Parathyroid adenoma (tissue), 2 donors: ENCODE measurements at regions not wholly inside any gene's neighbourhood (a gene's known extent, or its start where the extent isn't known, plus 50 kb on each side); places are given as distances from the start of the nearest gene placed in this dataset.
"Not testable (repeated sequence)": the region's sequence is repeated elsewhere in the genome, so short reads cannot be mapped to it uniquely, and the experiment has no call there.

Source experiments
- H2AFZ ChIP-seq: fragments of 300-600 bp; sonication (generic); one replicate; pipeline ENCODE4 v1.7.0; 2017; ENCODE audit warnings: antibody characterized with exemption, mild to moderate bottlenecking
- H3K27ac ChIP-seq: fragments of 300-600 bp; sonication (generic); one replicate; pipeline ENCODE4 v1.7.0; 2017
- H3K27me3 ChIP-seq: fragments of 300-600 bp; sonication (generic); one replicate; pipeline ENCODE4 v1.7.0; 2017; ENCODE audit warnings: low read length; ENCODE audit not compliant: control insufficient read depth, insufficient read depth
- H3K36me3 ChIP-seq: fragments of 300-600 bp; sonication (generic); one replicate; pipeline ENCODE4 v1.7.0; 2017; ENCODE audit warnings: low read length; ENCODE audit not compliant: control insufficient read depth, insufficient read depth
- H3K4me1 ChIP-seq: fragments of 300-600 bp; sonication (generic); one replicate; pipeline ENCODE4 v1.7.0; 2017; ENCODE audit warnings: control low read depth
- H3K4me2 ChIP-seq: fragments of 300-600 bp; sonication (generic); one replicate; pipeline ENCODE4 v1.7.0; 2017; ENCODE audit warnings: low read length
- H3K4me3 ChIP-seq: fragments of 300-600 bp; sonication (generic); one replicate; pipeline ENCODE4 v1.7.0; 2017; ENCODE audit warnings: low read depth, low read length
- H3K79me2 ChIP-seq: fragments of 300-600 bp; sonication (generic); one replicate; pipeline ENCODE4 v1.7.0; 2017; ENCODE audit warnings: control low read depth
- H3K9ac ChIP-seq: fragments of 300-600 bp; sonication (generic); one replicate; pipeline ENCODE4 v1.7.0; 2017; ENCODE audit warnings: mild to moderate bottlenecking
- H3K9me3 ChIP-seq: fragments of 300-600 bp; sonication (generic); one replicate; pipeline ENCODE4 v1.7.0; 2017; ENCODE audit warnings: low read length; ENCODE audit not compliant: control insufficient read depth
- CTCF ChIP-seq: fragments of 300-600 bp; sonication (generic); IDR thresholded peaks from one replicate; pipeline ENCODE4 v1.7.0; 2017; ENCODE audit warnings: antibody characterized with exemption, mild to moderate bottlenecking
- donor health status: primary hyperparathyroidism.

DNA sequence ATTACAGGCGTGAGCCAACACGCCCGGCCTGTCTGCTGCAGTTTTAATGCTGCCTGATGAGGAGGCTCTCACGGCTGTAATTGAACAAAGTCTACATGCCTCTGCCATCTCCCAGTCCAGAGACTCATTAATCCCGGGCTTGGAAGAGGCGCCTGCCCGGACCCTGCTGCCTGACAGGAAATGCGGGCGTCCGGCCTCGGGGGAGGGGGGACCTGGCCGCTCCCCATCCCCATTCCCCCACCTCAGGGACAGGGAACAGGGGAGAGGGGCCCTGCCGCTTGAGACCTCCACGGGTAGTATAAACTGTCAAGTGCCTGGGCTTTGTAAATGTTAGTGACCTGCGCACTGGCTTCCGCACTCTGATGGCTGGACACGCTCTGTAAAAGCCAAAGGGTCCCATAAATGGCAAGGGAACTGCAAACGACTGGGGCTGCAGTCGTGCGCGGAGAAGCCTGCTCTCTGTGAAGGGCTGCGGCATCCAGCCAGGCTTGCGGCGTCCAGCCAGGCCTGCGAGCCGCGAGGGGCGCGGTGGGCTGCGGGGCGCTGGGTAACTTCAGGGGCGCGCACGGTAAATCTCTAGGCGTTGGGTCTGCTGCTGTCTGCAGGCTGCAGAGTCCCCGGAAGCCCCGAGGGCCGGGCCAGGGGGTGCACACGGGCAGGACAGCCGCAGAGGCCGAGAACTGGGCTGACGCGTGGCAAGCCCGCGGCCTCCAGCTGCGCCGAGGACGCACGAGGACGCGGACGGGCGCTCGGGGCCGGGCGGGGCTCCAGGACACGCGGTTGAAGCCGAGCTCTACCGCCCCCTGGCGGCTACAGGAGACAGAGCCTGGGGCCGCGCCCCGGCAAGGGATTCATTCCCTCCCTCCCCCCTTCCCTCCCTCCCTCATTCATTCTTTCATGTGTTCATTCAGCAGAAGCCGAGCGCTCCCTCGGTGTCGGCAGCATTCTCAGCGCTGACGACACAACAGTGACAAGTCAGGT lies 78.4 kb downstream of the KCNJ18 start:
- not testable (repeated sequence) for H3K4me2 ChIP-seq, H3K27me3 ChIP-seq, H3K9me3 ChIP-seq, H3K79me2 ChIP-seq, H3K9ac ChIP-seq, H3K4me3 ChIP-seq, H2AFZ ChIP-seq, H3K27ac ChIP-seq, H3K4me1 ChIP-seq, H3K36me3 ChIP-seq

GRCh38 chr17:21772321-21772720 lies 80.0 kb downstream of the KCNJ18 start:
- Histone ChIP-seq H3K9ac (no peak overlapping the region), H3K36me3 (no peaks in the 10 kb centered on the region), H2AFZ (no peak overlapping the region), H3K27me3 (no peaks in the 10 kb centered on the region), H3K4me2 (no peak overlapping the region), H3K79me2 (no peaks in the 10 kb centered on the region), H3K9me3 (no peaks in the 10 kb centered on the region), H3K27ac (no peak overlapping the region), H3K4me1 (no peaks in the 10 kb centered on the region), H3K4me3 (no peak overlapping the region)
- no peak for TF ChIP-seq CTCF

- not testable (repeated sequence) for H2AFZ ChIP-seq, H3K4me1 ChIP-seq, H3K4me3 ChIP-seq, H3K36me3 ChIP-seq, H3K27ac ChIP-seq, H3K79me2 ChIP-seq, H3K9ac ChIP-seq, H3K4me2 ChIP-seq, H3K27me3 ChIP-seq, H3K9me3 ChIP-seq
Measured at GRCh38 chr17:21772991-21773713, 80.8 kb downstream of the KCNJ18 start.

GRCh38 chr17:21774263-21774662 lies 81.9 kb downstream of the KCNJ18 start:
- Histone ChIP-seq H2AFZ (no peak overlapping the region), H3K9ac (no peak overlapping the region), H3K27me3 (no peaks in the 10 kb centered on the region), H3K79me2 (no peaks in the 10 kb centered on the region), H3K36me3 (no peaks in the 10 kb centered on the region), H3K27ac (no peak overlapping the region), H3K4me1 (no peaks in the 10 kb centered on the region), H3K4me2 (no peak overlapping the region), H3K4me3 (no peak overlapping the region), H3K9me3 (no peaks in the 10 kb centered on the region)
- no peak for TF ChIP-seq CTCF

DNA sequence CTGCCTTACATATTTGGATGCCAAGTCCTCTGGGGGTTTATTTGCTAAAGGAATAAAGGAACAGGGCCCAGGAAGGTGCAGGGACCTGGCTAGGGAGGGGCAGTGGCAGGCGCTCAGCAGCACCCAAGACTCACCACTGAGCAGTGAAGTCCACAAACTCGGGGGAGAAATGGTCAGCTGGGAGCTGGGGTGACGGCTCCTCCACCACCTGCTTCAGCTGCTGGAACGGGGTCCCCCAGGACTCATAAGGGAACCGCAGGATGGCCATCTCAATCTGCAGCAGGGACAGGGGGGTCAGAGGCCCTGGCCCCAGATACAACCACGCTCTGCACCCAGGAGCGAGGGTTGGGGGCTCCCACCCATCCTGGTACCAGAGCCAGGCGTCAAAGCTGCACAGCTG lies 83.2 kb downstream of the KCNJ18 start:
- not testable (repeated sequence) for H3K4me3 ChIP-seq, H3K4me2 ChIP-seq

GRCh38 chr17:21776921-21777320 lies 84.6 kb downstream of the KCNJ18 start:
- not testable (repeated sequence) for H3K36me3 ChIP-seq, H2AFZ ChIP-seq, H3K9ac ChIP-seq, H3K9me3 ChIP-seq, H3K4me1 ChIP-seq, H3K27me3 ChIP-seq, H3K4me3 ChIP-seq, H3K4me2 ChIP-seq, H3K79me2 ChIP-seq, H3K27ac ChIP-seq

More for the DNA sequence above, 83.2 kb downstream of the KCNJ18 start:
- not testable (repeated sequence) for H3K27ac ChIP-seq, H3K9ac ChIP-seq, H3K27me3 ChIP-seq, H3K79me2 ChIP-seq, H3K4me1 ChIP-seq, H3K36me3 ChIP-seq, H3K9me3 ChIP-seq, H2AFZ ChIP-seq

- not testable (repeated sequence) for H3K4me3 ChIP-seq, H3K9me3 ChIP-seq, H3K4me2 ChIP-seq, H3K36me3 ChIP-seq, H3K27ac ChIP-seq, H3K27me3 ChIP-seq, H3K4me1 ChIP-seq, H3K79me2 ChIP-seq, H2AFZ ChIP-seq, H3K9ac ChIP-seq
Measured at GRCh38 chr17:21778866-21779265, 86.5 kb downstream of the KCNJ18 start.

- H3K36me3 ChIP-seq, H3K79me2 ChIP-seq, H3K4me2 ChIP-seq, H2AFZ ChIP-seq, H3K4me3 ChIP-seq, H3K4me1 ChIP-seq, H3K9ac ChIP-seq, H3K27me3 ChIP-seq, H3K27ac ChIP-seq, H3K9me3 ChIP-seq: not testable (repeated sequence)
Measured at GRCh38 chr17:21780293-21780888, 88.1 kb downstream of the KCNJ18 start.
